SKM-1 (cell line): ENCODE measurements at regions not wholly inside any gene's neighbourhood (a gene's known extent, or its start where the extent isn't known, plus 50 kb on each side); places are given as distances from the start of the nearest gene placed in this dataset.
A peak's percentile ranks its signal among the peaks of the same experiment; 100 is the strongest.
"Not testable (repeated sequence)": the region's sequence is repeated elsewhere in the genome, so short reads cannot be mapped to it uniquely, and the experiment has no call there.

Source experiments
- DNase-seq: peaks from one replicate; lab custom pipeline; 2025; ENCODE audit not compliant: unreplicated experiment; lab: John Stamatoyannopoulos, UW

- DNase-seq: peak; percentile 41
Observed at GRCh38 chr2:224650815-224651439, 65.2 kb downstream of the CCDC195 start.

- DNase-seq: not testable (repeated sequence)
Observed at GRCh38 chr2:224647684-224648083, 62.5 kb upstream of the CUL3 start.

GRCh38 chr2:224646242-224646846, 61.2 kb upstream of the CUL3 start:
- DNase-seq: no peak

GRCh38 chr2:224645722-224646121, 60.6 kb upstream of the CUL3 start:
- DNase-seq: no peak

DNA sequence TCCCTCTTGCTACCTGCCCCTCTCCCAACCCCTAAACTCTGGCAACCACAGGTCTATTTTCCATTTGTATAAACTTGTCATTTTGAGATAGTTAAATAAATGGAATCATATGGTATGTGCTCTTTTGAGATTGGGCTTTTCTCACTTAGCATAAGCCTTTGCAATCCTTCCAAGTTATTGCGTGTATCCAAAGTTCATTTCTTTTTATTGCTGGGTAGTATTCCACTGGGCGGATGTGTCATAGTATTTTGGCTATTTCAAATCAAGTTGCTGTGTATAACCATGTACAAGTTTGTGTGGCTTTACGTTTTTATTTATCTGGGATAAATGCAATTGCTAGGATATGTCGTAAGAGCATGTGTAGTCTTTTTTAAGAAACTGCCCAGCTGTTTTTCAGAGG, 55.5 kb upstream of the CUL3 start:
- no peak for DNase-seq

DNA sequence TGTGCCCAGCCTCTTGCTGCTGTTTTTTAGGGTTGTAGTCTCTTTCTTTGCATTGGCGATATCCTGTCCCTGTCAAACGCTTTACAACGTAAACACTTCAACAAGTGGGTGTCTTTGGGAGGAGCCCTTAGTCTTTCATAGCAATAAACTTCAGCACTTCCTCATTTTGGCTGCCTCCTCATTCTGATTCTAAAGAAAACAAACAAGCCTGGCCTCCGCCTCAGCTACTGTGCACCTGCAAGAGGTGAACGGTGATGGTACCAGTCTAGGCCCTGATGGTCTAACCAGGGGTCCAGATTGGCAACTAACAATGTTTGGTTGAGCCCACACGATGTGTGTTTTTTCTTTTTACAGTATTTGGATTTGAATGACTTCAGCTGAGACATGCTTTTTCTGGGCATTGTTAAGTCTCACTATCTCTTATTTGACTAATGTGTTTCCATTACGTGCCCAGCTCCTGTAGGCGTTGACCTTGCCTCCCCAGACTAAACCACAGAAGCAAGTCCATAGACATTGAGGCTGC, 53.2 kb upstream of the CUL3 start:
- DNase-seq: peak; percentile 23
